Keratinocyte (primary cell): ENCODE measurements at regions not wholly inside any gene's neighbourhood (a gene's known extent, or its start where the extent isn't known, plus 50 kb on each side); places are given as distances from the start of the nearest gene placed in this dataset.

Experiments
- EZH2 ChIP-seq: IDR thresholded peaks from one replicate; pipeline ENCODE4 v1.6.1; 2012; ENCODE audit warnings: inconsistent platforms, mild to moderate bottlenecking, low read length, moderate library complexity
- TF ChIP-seq, protein P1 (sequence below), 3 experiments: IDR thresholded peaks in 1 of 3; conservative IDR thresholded peaks in 1 of 3; optimal IDR thresholded peaks in 1 of 3; 2 replicates in 2 of 3; 3 replicates in 1 of 3; pipeline versions ENCODE3 to v1.5.1; 2011; ENCODE audit warnings: low read length in 3 of 3, mild to moderate bottlenecking in 3 of 3, moderate library complexity in 2 of 3, control low read depth in 1 of 3, inconsistent platforms in 1 of 3; ENCODE audit not compliant: insufficient read depth in 2 of 3; ENCODE audit errors: extremely low read depth in 1 of 3

- TF ChIP-seq, protein P1, sequence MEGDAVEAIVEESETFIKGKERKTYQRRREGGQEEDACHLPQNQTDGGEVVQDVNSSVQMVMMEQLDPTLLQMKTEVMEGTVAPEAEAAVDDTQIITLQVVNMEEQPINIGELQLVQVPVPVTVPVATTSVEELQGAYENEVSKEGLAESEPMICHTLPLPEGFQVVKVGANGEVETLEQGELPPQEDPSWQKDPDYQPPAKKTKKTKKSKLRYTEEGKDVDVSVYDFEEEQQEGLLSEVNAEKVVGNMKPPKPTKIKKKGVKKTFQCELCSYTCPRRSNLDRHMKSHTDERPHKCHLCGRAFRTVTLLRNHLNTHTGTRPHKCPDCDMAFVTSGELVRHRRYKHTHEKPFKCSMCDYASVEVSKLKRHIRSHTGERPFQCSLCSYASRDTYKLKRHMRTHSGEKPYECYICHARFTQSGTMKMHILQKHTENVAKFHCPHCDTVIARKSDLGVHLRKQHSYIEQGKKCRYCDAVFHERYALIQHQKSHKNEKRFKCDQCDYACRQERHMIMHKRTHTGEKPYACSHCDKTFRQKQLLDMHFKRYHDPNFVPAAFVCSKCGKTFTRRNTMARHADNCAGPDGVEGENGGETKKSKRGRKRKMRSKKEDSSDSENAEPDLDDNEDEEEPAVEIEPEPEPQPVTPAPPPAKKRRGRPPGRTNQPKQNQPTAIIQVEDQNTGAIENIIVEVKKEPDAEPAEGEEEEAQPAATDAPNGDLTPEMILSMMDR (optimal IDR thresholded peaks at IDR 0.05 in 1 of 3, IDR thresholded peaks at IDR 0.05 in 1 of 3, conservative IDR thresholded peaks at IDR 0.05 in 1 of 3; ENCODE audit: extremely low read depth in 1 of 3, insufficient read depth in 2 of 3, low read length in 3 of 3): no peak
- TF ChIP-seq EZH2: no peak
Measured at GRCh38 chr14:71725922-71726579, 206.2 kb upstream of the RGS6 start.
